Esophagus muscularis mucosa (tissue), 4 donors: ENCODE measurements at regions not wholly inside any gene's neighbourhood (a gene's known extent, or its start where the extent isn't known, plus 50 kb on each side); places are given as distances from the start of the nearest gene placed in this dataset.

Experiments used
- DNase-seq: peaks from one replicate; pipeline ENCODE4 v3.0.0-alpha.2; 2017; ENCODE audit errors: extremely low spot score
- H3K27ac ChIP-seq, 4 donors: fragments of 200-600 bp; sonication (generic); replicated peaks in 1 of 4; 1 replicate in 3 of 4; 2 replicates in 1 of 4; pipeline ENCODE4 v1.5.1; 2016 to 2019; ENCODE audit warnings: mild to moderate bottlenecking in 1 of 4
- H3K27me3 ChIP-seq, 4 donors: fragments of 200-600 bp; sonication (generic); one replicate each; pipeline versions ENCODE4 v1.5.1 to v1.6.0; 2016 to 2019
- H3K36me3 ChIP-seq, 4 donors: fragments of 200-600 bp; sonication (generic); one replicate each; pipeline ENCODE4 v1.5.1; 2016 to 2019
- H3K4me1 ChIP-seq, 4 donors: fragments of 200-600 bp; sonication (generic); one replicate each; pipeline ENCODE4 v1.5.1; 2016 to 2019
- H3K4me3 ChIP-seq, 4 donors: fragments of 200-600 bp; sonication (generic); 1 replicate in 2 of 4; 2 replicates in 2 of 4; pipeline ENCODE4 v1.5.1; 2016 to 2019; ENCODE audit warnings: mild to moderate bottlenecking in 4 of 4, moderate library complexity in 1 of 4
- H3K9me3 ChIP-seq, 4 donors: fragments of 200-600 bp; sonication (generic); 1 replicate in 3 of 4; 2 replicates in 1 of 4; pipeline ENCODE4 v1.5.1; 2016 to 2019
- CTCF ChIP-seq, 3 experiments: fragments of 200-600 bp in 2 of 3; fragments of 450-650 bp in 1 of 3; sonication (generic) in 2 of 3; IDR thresholded peaks; one replicate each; pipeline ENCODE4 v1.5.1; 2017 to 2019; ENCODE audit warnings: antibody characterized with exemption in 3 of 3, mild to moderate bottlenecking in 2 of 3, moderate library complexity in 1 of 3
- EP300 ChIP-seq: sonication (generic); formaldehyde crosslinking; IDR thresholded peaks from one replicate; pipeline ENCODE4 v1.6.1; 2017; ENCODE audit warnings: antibody characterized with exemption
- POLR2A ChIP-seq: fragments of 450-650 bp; IDR thresholded peaks from one replicate; pipeline ENCODE4 v1.6.1; 2017; ENCODE audit warnings: antibody characterized with exemption, moderate library complexity, mild to moderate bottlenecking, low read depth
- POLR2AphosphoS5 ChIP-seq, 2 donors: sonication (generic); formaldehyde crosslinking; IDR thresholded peaks; one replicate each; pipeline ENCODE4 v1.6.1; 2017; ENCODE audit warnings: antibody characterized with exemption in 2 of 2
- WGBS: methylation state at CpG from one replicate; pipeline ENCODE4 v1.1.5; 2018; 5-methylcytosine and 5-hydroxymethylcytosine counted together
- intact Hi-C: fragments of 100-400 bp; cut with DNase I; formaldehyde crosslinking; loops from one replicate; pipeline ENCODE4 v1.15.1; 2023

- Histone ChIP-seq H3K4me1 (no peaks in the 10 kb centered on the region), H3K27me3 (no peaks in the 10 kb centered on the region), H3K27ac (no peak overlapping the region), H3K9me3 (no peaks in the 10 kb centered on the region), H3K4me3 (no peak overlapping the region), H3K36me3 (no peaks in the 10 kb centered on the region)
- 87% methylated on average over 3 of the region's 3 CpGs for WGBS
- intact Hi-C loops: no loop called here
- DNase-seq: no peak
- no peak for TF ChIP-seq CTCF (IDR thresholded peaks at IDR 0.05)
- no peak for TF ChIP-seq POLR2AphosphoS5 (IDR thresholded peaks at IDR 0.05)
- no peak for TF ChIP-seq EP300
- no peak for TF ChIP-seq POLR2A
These were observed 71.4 kb upstream of the CHD1 start for GRCh38 chr5:99000221-99000620.

GRCh38 chr5:98999631-99000030 lies 70.8 kb upstream of the CHD1 start:
- no peak overlapping the region for H3K27ac ChIP-seq
- H3K9me3 ChIP-seq: no peaks in the 10 kb centered on the region
- H3K4me3 ChIP-seq: no peak overlapping the region
- H3K4me1 ChIP-seq: no peaks in the 10 kb centered on the region
- intact Hi-C loops: no loop called here
- no peaks in the 10 kb centered on the region for H3K27me3 ChIP-seq
- no peak for TF ChIP-seq POLR2A
- TF ChIP-seq CTCF (IDR thresholded peaks at IDR 0.05): no peak
- TF ChIP-seq POLR2AphosphoS5 (IDR thresholded peaks at IDR 0.05): no peak
- TF ChIP-seq EP300: no peak
- no peak for DNase-seq
- no peaks in the 10 kb centered on the region for H3K36me3 ChIP-seq
- 84% methylated on average over 4 of the region's 4 CpGs for WGBS

GRCh38 chr5:98997000-98997399 lies 68.2 kb upstream of the CHD1 start:
- Histone ChIP-seq H3K4me3 (no peak overlapping the region), H3K27me3 (no peaks in the 10 kb centered on the region), H3K27ac (no peak overlapping the region), H3K36me3 (no peaks in the 10 kb centered on the region), H3K4me1 (no peaks in the 10 kb centered on the region), H3K9me3 (no peaks in the 10 kb centered on the region)
- TF ChIP-seq POLR2A (no peak), CTCF (IDR thresholded peaks at IDR 0.05) (no peak), POLR2AphosphoS5 (IDR thresholded peaks at IDR 0.05) (no peak), EP300 (no peak)
- intact Hi-C loops: no loop called here
- 87% methylated on average over 5 of the region's 5 CpGs for WGBS
- DNase-seq: no peak

GRCh38 chr5:98994611-98995010 lies 65.8 kb upstream of the CHD1 start:
- no peak for TF ChIP-seq POLR2A
- no peak for TF ChIP-seq POLR2AphosphoS5 (IDR thresholded peaks at IDR 0.05)
- no peak for TF ChIP-seq CTCF (IDR thresholded peaks at IDR 0.05)
- TF ChIP-seq EP300: no peak
- H3K4me3 ChIP-seq: no peak overlapping the region
- no peaks in the 10 kb centered on the region for H3K9me3 ChIP-seq
- no peaks in the 10 kb centered on the region for H3K4me1 ChIP-seq
- intact Hi-C loops: no loop called here
- DNase-seq: no peak
- H3K36me3 ChIP-seq: no peaks in the 10 kb centered on the region
- H3K27ac ChIP-seq: no peak overlapping the region
- 78% methylated on average over 4 of the region's 4 CpGs for WGBS
- no peaks in the 10 kb centered on the region for H3K27me3 ChIP-seq

GRCh38 chr5:98993512-98993911 lies 64.7 kb upstream of the CHD1 start:
- intact Hi-C loops: no loop called here
- H3K36me3 ChIP-seq: no peaks in the 10 kb centered on the region
- 83% methylated on average over 3 of the region's 3 CpGs for WGBS

More at GRCh38 chr5:98993512-98993911, 64.7 kb upstream of the CHD1 start:
- TF ChIP-seq CTCF (IDR thresholded peaks at IDR 0.05): no peak
- TF ChIP-seq POLR2AphosphoS5 (IDR thresholded peaks at IDR 0.05): no peak
- no peak for TF ChIP-seq POLR2A
- TF ChIP-seq EP300: no peak
- no peak for DNase-seq
- no peaks in the 10 kb centered on the region for H3K9me3 ChIP-seq
- H3K4me1 ChIP-seq: no peaks in the 10 kb centered on the region
- no peak overlapping the region for H3K4me3 ChIP-seq
- no peak overlapping the region for H3K27ac ChIP-seq
- H3K27me3 ChIP-seq: no peaks in the 10 kb centered on the region
